DMS53 treated with DMSO at 0.1 percent for 48 hours (cell line): ENCODE measurements at regions not wholly inside any gene's neighbourhood (a gene's known extent, or its start where the extent isn't known, plus 50 kb on each side); places are given as distances from the start of the nearest gene placed in this dataset.
A peak's percentile ranks its signal among the peaks of the same experiment; 100 is the strongest.
"Not testable (repeated sequence)": the region's sequence is repeated elsewhere in the genome, so short reads cannot be mapped to it uniquely, and the experiment has no call there.

Experiments used
- DNase-seq: peaks from one replicate; lab custom pipeline; 2025; ENCODE audit not compliant: unreplicated experiment; lab: John Stamatoyannopoulos, UW

DNA sequence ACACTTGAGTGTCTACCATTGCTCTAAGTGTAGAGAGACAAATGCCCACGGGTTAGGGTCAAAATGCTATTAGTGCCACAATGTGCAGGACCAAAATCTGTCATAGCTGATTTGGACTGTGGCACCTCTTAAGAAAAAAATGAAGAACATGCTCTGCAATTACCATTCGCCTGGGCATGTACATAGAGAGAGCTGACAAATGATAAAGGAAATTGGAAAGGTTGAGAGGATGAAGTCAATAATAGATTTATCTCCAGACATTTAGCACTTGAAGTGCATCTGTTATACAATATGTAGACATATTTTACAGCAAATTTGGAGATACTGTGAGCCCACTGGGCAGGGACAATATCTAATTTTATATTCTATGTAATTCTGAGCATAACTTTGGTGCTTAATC lies 804.4 kb downstream of the SATB2 start:
- no peak for DNase-seq

DNA sequence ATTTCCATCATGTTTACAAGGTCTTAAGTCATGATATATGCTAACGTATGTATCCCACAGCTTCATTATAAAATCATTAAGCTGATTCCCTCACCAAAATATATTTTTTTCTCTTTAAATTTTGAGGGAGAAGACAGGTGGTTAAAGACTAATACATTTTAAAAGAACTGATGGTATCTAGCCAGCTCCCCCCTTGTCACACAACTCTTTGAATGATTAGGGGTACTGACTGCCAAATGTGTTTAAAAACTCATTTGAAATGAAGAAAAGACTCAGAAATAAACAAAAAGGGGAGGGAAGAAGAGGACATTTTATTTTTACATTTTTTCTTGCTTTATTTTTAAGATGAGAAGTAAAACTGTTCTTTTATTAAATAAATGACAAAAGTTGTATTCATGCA lies 805.3 kb downstream of the SATB2 start:
- DNase-seq = no peak

DNA sequence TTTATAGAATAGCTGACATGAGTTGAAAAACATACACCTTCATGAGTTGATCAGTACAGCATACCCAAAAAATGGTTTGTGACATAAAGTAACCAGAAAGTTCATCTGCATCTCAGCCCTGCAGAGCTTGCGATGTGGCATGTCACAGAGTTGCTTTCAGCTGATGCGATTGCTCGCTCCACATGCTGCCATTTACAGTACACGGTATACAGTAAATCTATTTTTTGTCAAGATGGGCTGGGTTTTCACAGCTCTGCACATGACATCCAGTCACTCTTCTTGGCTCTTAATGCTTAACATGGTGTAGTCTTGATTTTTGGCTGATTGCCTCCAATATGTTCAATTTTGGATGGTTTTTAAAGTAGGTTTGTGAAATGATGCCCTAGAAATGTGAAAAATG lies 811.9 kb downstream of the SATB2 start:
- no peak for DNase-seq

DNA sequence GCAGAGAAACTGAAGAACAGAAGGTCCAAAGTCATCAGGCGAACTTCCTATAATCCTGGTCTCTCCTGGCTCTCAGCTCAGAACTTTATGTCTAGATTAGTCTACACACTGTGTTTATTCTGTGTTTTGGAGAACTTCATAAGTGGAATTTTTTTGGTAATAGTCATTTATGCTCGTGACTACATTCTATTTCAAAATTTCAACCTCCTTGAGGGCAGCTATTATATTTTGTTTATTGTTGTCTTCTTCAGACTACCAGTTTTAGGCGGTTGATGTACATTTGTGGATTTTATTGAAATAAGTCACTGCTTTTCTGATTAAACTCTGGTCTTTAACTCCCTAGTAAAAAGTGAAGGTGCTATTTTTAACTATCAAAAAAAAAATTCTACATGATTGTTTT lies 816.6 kb downstream of the SATB2 start:
- no peak for DNase-seq

DNA sequence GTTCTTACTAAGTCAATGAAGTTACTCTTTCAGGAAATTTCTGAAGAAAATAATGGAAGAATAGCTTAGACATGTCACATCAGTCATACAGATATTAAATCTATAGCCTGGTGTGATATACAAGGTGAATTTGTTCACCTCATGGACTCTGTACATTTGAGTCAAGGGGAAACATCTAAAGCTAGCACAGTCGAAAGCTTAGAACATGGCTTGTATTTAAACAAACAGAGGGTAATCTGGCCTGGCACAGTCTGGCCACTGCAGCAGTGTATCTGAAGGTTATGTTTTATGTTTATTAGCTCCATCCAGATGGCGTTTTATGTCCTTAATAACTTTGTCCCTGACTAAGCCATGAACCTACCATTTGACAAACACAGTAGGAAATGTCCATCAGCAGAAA lies 817.3 kb downstream of the SATB2 start:
- no peak for DNase-seq

DNA sequence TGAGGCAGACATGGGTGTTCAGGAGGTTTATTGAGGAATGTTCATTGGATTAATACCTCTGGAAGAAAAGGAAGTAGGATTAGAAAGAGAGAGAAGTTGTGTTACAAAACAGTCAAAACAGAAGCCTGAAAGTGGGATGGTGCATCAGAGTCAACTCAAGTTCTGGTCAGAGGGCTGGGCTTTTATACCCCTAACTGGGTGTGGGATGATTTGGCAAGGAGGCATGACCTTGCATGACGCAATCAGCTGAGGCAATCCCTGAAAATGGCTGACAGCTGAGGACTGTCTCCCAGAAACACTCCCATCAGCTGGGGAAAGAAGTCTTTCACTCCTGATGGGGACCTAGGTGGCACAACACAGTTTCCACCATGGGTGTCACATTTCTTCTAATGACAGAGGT lies 818.2 kb downstream of the SATB2 start:
- DNase-seq = no peak

DNA sequence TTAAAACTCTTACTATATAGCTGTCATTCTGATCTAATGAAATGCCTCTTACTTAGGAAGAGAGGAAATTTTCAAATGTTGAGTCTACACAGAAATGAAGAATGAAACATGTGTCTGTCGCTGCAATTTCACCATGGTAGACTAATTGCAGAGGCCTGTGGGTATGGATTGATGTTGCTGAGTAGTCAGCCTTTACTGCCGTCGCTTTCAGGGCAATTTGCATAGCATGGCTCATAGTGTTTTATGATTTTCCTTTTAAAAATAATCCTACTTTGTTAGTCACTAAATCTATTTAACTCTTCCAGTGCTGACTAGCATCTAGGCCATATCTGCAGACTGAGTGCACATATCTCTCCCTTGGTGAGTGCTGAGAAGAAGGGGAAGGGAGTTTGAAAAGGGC lies 819.2 kb downstream of the SATB2 start:
- DNase-seq = no peak

DNA sequence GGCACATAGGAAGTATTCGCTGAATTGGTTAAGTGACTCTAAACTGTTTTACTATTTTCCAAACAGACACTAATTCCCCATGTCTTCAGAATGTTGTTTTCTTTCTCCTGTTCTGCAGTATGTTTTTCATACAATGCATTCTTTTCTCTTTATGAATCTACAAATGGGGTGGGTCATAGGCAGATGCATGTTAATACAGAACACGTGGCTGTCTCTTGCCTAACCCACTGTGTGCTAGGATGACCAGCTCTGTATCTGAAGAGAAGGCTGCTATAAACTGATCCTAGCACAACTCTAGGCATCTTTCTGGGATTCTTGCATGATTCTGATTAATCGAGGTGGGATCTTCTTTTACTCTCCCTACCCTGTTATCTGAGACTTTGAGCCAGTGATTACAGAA lies 826.0 kb downstream of the PLCL1 start:
- no peak for DNase-seq

DNA sequence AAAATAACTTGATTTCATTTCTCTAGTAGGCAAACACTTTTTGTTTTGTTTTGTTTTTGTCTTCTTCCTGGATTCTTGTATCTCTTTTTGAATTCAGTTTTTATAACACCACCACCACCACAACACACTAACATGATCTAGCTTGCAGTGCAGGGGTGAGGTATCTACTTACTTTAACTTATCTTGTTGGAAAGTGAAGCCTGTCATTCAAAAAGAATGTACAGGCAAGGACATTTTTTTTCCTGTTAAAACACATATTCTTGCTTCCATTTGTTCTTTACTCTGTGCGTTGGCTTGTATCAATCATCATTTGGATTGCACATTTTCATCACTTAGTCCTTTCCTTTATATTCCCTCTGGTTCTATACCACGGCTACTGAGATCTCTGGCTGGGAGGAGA lies 824.2 kb downstream of the PLCL1 start:
- no peak for DNase-seq

DNA sequence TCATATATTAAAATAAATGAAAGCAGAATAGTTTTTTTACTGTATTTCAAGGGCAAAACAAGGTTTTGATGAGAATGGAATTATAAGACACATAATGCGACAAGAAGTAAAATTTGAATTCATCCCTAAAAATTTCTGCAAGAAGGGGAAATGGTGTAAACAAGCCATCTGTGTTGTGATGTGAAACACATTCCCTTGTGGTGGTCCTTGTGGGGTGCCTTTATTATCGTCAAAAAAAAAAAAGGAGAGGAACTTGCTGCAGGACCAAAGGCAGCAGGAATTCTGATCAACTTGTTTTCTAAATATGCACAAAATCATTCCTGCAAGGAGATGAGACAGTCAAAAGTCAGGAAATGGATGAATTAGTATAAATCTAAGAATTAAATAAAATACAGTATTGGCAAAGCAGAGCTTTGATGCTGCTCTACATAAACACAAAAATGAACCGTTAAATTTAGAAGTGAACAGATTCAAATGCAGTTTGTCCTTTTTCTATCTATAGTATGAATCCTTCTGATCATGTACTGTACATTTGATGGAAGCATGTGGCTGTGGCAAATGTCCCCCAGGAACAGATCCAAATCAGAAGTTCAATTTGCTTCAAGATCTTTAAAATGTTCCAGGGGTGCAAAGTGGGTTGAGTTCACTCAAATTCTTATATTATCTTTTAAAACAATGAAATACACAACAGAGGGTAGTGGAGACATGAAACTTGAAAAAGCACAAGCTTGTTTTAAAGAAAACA lies 818.8 kb downstream of the PLCL1 start:
- DNase-seq = no peak

DNA sequence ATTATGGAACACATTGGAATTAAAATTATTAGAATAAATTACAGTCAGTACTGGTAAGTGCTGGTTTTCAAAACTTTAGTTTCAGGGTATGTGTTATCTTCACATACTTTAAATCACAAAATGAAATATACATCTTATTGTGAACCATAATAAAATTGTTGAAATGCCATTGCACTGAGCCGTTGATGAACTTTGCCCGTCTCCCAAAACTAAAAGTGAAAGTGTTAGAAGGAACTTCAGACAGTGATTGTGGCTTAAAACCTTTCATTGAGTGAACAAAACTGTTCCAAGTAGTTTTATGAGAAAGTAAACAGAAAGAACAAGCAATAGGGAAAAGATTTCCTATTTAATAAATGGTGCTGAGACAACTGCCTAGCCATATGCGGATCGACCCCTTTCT lies 811.6 kb downstream of the PLCL1 start:
- no peak for DNase-seq

DNA sequence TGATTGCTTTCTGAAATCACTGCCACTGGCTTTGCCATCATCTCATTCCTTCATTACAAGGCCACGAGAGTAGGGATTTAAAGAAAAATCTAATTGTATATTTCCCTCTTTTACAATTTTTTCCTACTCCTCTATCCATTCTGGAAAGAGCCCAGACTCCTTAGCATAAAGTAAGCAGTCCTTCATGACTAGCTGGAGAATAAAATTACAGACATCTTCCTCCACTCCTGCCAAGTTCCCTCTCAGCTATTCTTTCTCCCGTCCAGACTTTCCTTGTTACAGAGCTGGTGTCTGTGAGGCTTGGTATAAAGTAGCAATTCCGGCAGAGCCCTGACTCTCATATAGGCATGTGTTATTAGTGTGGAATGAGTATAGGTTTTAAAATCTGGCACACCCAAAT lies 806.8 kb downstream of the PLCL1 start:
- no peak for DNase-seq

DNA sequence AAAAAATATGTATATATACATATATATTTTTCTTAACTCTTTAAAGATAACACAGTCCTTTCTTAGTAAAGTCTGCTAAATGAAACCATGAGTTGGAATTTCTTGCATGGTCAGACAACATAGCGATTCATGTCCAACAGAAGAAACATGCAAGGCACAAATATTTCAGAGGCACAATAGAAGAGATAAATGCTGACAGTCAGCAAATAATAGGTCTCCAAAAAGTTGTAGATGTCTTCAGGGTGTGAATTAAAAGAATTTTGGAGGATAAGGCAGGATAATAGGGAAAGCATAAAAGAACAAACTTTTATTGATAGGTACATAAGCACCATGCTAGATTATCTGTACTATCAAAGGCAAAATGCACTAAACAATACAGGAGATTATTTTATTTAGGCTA lies 800.2 kb downstream of the PLCL1 start:
- no peak for DNase-seq

DNA sequence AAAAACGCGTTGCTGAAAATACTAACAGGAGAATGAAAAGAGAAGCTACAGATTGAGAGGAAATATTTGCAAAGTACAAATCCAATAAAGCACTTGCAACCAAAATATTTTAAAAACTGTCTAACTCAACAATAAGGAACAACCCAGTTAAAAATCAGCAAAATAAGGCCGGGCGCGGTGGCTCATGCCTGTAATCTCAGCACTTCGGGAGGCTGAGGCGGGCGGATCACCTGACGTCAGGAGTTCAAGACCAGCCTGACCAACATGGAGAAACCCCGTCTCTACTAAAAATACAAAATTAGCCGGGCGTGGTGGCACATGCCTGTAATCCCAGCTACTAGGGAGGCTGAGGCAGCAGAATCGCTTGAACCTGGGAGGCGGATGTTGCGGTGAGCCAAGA lies 798.6 kb downstream of the PLCL1 start:
- DNase-seq = not testable (repeated sequence)

DNA sequence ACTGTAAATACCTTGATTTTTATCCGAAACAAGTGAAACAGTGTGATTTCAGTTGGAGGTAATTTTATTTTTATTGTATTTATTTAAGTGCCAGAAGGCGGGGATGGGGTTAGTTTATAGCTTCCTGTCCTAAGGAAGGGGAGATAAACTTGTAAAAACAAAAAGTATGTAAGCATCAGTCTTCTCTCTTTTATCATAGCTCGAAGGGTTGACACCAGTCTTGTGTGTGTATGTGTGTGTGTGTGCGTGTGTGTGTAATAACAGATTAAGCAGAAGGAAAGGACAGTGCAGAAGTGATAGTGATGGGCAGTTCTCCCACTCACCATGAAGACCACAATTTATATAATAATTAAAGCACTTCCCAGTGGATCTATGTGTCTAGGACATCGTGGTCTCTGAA lies 793.3 kb downstream of the PLCL1 start:
- no peak for DNase-seq

DNA sequence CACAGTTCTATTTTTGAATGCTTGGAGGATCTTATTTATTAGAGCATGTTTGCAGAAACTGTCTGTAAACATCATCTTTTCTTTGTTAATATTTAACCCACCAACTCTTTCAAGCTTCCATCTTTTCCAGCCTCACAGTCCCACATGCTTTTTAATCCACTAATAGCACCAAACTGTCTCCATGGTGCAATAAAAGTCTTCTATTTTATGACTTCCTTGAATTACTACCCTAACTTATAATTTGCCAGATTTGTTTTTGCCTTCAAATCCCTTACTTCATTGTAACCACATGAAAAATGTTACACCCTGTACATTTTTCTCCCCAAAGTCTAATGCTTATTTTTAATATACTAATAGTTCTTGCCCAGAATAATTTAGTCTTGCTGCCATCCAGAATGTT lies 792.6 kb downstream of the PLCL1 start:
- no peak for DNase-seq

DNA sequence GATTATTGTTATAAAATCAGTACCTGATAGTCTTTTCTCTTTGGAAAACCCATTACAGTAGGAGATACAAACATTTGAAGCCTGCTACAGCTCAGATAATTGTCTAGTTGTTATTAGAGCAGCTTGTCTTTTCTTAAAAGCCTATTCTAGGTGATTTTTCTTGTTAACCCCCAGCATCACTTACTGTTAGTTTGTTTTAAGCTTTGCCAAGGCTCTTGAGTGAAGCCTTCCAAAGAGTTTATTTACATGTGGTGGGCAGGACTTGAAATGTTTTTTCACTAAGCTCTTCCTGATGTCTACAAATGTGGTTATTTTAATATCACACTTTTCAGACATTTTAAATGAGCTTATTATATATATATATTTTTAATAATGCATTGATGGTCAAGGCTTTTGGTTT lies 791.3 kb downstream of the PLCL1 start:
- peak; percentile 48 for DNase-seq

DNA sequence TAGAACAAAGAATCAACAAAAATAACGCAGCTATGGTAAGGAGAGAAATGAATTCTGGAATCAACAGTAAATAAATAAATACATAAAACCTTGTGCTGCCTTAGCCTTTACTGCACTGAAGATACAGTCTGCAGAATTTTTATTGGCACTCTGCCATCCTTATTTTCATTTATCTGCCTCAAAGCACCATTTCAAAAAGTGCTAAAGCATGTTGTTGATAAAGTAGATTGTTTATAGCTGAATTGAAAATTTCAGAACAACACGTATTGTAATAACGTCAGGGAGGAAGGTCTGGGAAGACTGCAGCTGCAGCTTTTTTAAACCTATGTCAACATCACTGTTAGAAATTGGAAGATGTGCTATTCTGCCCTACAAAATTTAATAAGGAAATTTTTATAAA lies 787.2 kb downstream of the PLCL1 start:
- DNase-seq = no peak

DNA sequence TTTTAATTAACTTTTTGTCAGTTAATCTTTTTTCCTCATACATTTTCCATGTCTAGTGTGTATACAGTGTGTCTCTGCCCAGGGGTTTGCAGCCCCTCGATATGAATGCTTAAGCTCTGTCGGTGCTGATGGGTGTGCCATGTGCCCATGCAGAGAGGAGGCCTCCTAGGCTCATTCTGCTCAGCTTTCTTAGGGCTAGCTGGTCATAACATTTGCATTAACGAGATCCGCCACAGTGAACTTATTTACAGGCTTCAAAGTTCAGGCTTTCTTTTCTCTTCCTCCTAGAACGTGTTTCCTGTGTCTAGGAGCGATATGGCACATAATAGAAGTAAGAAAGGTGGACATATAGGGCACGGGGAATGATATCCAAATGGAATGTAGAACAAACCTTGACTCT lies 783.3 kb downstream of the PLCL1 start:
- no peak for DNase-seq

DNA sequence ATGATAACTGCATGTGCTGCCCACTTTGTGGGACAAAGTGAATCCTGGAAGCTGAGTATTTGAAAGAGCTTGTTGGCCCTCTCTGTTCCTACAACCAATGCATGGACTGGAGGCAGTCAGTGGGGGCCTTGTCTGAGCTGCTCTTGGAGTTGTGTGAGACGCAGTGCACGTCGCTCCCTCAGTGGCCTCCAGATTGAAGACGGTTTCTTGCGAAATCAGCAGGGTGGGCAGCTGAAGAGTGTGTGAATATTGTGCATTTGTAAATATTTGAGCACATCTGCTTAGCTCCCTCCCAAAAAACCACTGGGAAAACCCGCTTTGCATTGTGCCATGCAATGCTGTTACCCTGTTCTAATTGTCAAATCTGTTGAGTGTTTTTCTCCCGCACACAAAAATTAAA lies 782.8 kb downstream of the PLCL1 start:
- no peak for DNase-seq

DNA sequence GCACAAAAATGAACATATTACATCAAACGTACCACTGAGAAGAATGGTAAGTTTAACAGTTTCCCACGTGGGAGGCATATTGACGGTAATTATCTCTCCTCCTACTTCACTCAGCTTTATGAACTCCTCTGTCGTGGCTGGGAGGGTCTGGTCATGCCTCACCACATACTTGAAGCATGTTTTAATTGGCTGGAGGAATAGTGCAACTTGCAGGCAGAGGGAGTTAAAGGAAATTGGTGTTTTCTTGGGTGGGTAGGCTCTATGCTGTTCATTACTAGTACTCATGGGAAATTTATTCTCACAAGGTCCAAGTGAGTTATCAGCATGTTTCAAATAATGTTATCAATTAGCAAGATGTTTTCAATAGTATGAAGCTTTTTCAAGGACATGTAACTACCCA lies 767.0 kb downstream of the PLCL1 start:
- no peak for DNase-seq

DNA sequence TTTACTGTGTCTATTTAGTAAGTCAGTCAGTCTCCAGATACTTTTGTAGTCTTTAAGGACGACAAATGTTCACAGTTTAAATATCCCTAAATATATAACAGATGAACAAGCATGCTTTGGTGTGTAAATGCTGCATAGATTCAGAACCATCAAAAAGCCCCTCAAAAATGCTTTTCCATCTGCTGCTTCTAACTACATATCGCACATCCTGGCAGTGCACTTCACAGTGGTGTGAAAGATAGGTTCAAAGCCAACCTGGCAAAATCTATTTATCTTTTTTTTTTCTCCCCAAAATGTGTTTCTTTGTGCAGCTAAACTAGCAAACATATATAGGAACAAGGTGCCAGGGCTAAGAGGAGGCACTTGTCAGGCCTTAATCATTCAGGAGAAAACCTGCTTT lies 753.8 kb downstream of the PLCL1 start:
- no peak for DNase-seq

DNA sequence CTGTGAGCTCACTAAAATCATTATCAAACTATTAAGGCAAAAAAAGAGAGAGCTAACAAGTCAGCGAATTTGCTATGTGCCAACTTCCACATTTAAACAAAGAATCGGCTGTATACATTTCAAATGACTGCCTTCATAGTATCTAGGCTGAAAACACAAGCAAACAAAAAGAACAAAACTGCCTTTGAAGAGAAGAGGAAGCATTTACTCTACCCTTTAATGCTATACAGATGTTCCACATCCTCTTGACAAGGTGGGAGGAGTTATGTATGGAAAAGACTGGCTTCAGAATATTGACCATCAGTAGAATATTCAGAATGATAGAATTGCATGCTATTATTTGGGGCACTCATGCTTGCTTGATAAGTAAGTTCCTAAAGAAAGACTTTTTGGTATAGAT lies 741.7 kb downstream of the PLCL1 start:
- peak; percentile 28 for DNase-seq

DNA sequence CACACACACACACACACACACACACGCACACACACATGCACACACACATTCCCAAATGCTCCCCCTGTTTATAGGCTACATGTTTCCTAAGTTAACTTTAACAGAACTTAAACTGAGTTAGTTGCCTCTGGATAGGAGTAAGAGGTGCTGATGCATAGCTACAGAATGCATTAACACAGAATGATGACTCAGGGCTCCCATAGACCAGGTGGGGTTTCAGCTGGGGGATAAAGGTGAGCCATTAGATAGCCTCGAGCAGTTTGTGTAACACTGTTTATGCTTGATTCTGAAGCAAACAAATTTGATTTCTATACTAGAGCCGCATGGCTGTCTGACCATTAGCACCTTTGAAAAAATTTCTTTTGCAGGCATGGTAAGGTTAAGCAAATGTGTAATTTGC lies 741.0 kb downstream of the PLCL1 start:
- DNase-seq = no peak
